ENCODE measurements at regions not wholly inside any gene's neighbourhood (a gene's known extent, or its start where the extent isn't known, plus 50 kb on each side); places are given as distances from the start of the nearest gene placed in this dataset.
"Not testable (repeated sequence)": the region's sequence is repeated elsewhere in the genome, so short reads cannot be mapped to it uniquely, and the experiment has no call there.

- not testable (repeated sequence) for DNase-seq (ENCODE audit: low read depth, low spot score)
Observed at GRCh38 chr10:29363930-29364329, 75.1 kb downstream of the LYZL1 start.

- DNase-seq (ENCODE audit: low read depth, low spot score) = not testable (repeated sequence)
Observed at GRCh38 chr10:29366206-29366605, 77.3 kb downstream of the LYZL1 start.

- no peak for DNase-seq (ENCODE audit: low read depth, low spot score)
Observed at GRCh38 chr10:29369419-29369818, 80.5 kb downstream of the LYZL1 start.

GRCh38 chr10:29370097-29371092 is 81.5 kb downstream of the LYZL1 start:
- peak; percentile 34 for DNase-seq (ENCODE audit: low read depth, low spot score)

- no peak for DNase-seq (ENCODE audit: low read depth, low spot score)
Observed at GRCh38 chr10:29372920-29373319, 84.0 kb downstream of the LYZL1 start.

GRCh38 chr10:29374162-29374561 is 85.3 kb downstream of the LYZL1 start:
- peak; percentile 38 for DNase-seq (ENCODE audit: low read depth, low spot score)

GRCh38 chr10:29375888-29376287 is 87.0 kb downstream of the LYZL1 start:
- no peak for DNase-seq (ENCODE audit: low read depth, low spot score)

- DNase-seq (ENCODE audit: low read depth, low spot score) = no peak
Observed at GRCh38 chr10:29377333-29377961, 88.6 kb downstream of the LYZL1 start.

GRCh38 chr10:29378106-29378505 is 89.2 kb downstream of the LYZL1 start:
- no peak for DNase-seq (ENCODE audit: low read depth, low spot score)

- no peak for DNase-seq (ENCODE audit: low read depth, low spot score)
Observed at GRCh38 chr10:29379208-29379607, 90.3 kb downstream of the LYZL1 start.

GRCh38 chr10:29379777-29380598 is 91.1 kb downstream of the LYZL1 start:
- DNase-seq (ENCODE audit: low read depth, low spot score) = not testable (repeated sequence)

GRCh38 chr10:29380599-29381511 is 92.0 kb downstream of the LYZL1 start:
- peak; percentile 45 for DNase-seq (ENCODE audit: low read depth, low spot score)

GRCh38 chr10:29386342-29386999 is 97.6 kb downstream of the LYZL1 start:
- peak; percentile 36 for DNase-seq (ENCODE audit: low read depth, low spot score)

- DNase-seq (ENCODE audit: low read depth, low spot score) = no peak
Observed at GRCh38 chr10:29387269-29387668, 98.4 kb downstream of the LYZL1 start.

GRCh38 chr10:29388112-29388511 is 99.2 kb downstream of the LYZL1 start:
- not testable (repeated sequence) for DNase-seq (ENCODE audit: low read depth, low spot score)

GRCh38 chr10:29389493-29389892 is 100.6 kb downstream of the LYZL1 start:
- DNase-seq (ENCODE audit: low read depth, low spot score) = no peak

GRCh38 chr10:29389935-29390334 is 101.1 kb downstream of the LYZL1 start:
- DNase-seq (ENCODE audit: low read depth, low spot score) = no peak

- DNase-seq (ENCODE audit: low read depth, low spot score) = no peak
Observed at GRCh38 chr10:29392376-29393021, 103.6 kb downstream of the LYZL1 start.

- DNase-seq (ENCODE audit: low read depth, low spot score) = peak; percentile 26
Observed at GRCh38 chr10:29394321-29394932, 105.6 kb downstream of the LYZL1 start.

Data from ELF-1 (cell line).